Body of pancreas (tissue), 4 donors: ENCODE measurements at regions not wholly inside any gene's neighbourhood (a gene's known extent, or its start where the extent isn't known, plus 50 kb on each side); places are given as distances from the start of the nearest gene placed in this dataset.

Experiments
- ATAC-seq: fragments of 150-250 bp; one replicate; pipeline ENCODE4 v1.9.1; 2016
- DNase-seq, 4 donors: peaks; one replicate each; pipeline ENCODE4 v3.0.0-alpha.2; 2019
- H3K27ac ChIP-seq, 4 donors: fragments of 200-600 bp; sonication (generic); 1 replicate in 3 of 4; 2 replicates in 1 of 4; pipeline versions ENCODE4 v1.5.1 to v1.6.1; 2016 to 2019; ENCODE audit warnings: mild to moderate bottlenecking in 1 of 4, mixed read lengths in 1 of 4, moderate library complexity in 1 of 4
- H3K27me3 ChIP-seq, 2 donors: fragments of 200-600 bp; sonication (generic); one replicate each; pipeline ENCODE4 v1.6.0; 2016; ENCODE audit warnings: mild to moderate bottlenecking in 1 of 2
- H3K36me3 ChIP-seq, 2 donors: fragments of 200-600 bp; sonication (generic); replicated peaks in 1 of 2; 2 replicates each; pipeline ENCODE4 v1.5.1; 2016; ENCODE audit warnings: low read depth in 2 of 2; ENCODE audit not compliant: insufficient read depth in 1 of 2
- H3K4me1 ChIP-seq: fragments of 200-600 bp; sonication (generic); one replicate; pipeline ENCODE4 v1.6.0; 2016
- H3K4me3 ChIP-seq, 2 donors: fragments of 200-600 bp; sonication (generic); 1 replicate in 1 of 2; 2 replicates in 1 of 2; pipeline ENCODE4 v1.5.1; 2016 to 2019
- H3K9me3 ChIP-seq, 3 donors: fragments of 200-600 bp; sonication (generic); 1 replicate in 2 of 3; 2 replicates in 1 of 3; pipeline ENCODE4 v1.5.1; 2016
- POLR2A ChIP-seq, 3 donors: fragments of 450-650 bp; IDR thresholded peaks; one replicate each; pipeline ENCODE4 v1.6.1; 2016; ENCODE audit warnings: antibody characterized with exemption in 3 of 3, mild to moderate bottlenecking in 2 of 3
- WGBS, 2 donors: methylation state at CpG; one replicate each; pipeline ENCODE4 v1.1.5; 2017; 5-methylcytosine and 5-hydroxymethylcytosine counted together
- intact Hi-C: fragments of 100-400 bp; cut with DNase I; formaldehyde crosslinking; loops from one replicate; pipeline ENCODE4 v1.15.1; 2023
- TF ChIP-seq, protein P1 (sequence below), 7 experiments: fragments of 450-650 bp in 4 of 7; fragments of 200-600 bp in 3 of 7; sonication (generic) in 3 of 7; IDR thresholded peaks; one replicate each; pipeline ENCODE4 v1.5.1; 2016 to 2019; ENCODE audit warnings: antibody characterized with exemption in 7 of 7

DNA sequence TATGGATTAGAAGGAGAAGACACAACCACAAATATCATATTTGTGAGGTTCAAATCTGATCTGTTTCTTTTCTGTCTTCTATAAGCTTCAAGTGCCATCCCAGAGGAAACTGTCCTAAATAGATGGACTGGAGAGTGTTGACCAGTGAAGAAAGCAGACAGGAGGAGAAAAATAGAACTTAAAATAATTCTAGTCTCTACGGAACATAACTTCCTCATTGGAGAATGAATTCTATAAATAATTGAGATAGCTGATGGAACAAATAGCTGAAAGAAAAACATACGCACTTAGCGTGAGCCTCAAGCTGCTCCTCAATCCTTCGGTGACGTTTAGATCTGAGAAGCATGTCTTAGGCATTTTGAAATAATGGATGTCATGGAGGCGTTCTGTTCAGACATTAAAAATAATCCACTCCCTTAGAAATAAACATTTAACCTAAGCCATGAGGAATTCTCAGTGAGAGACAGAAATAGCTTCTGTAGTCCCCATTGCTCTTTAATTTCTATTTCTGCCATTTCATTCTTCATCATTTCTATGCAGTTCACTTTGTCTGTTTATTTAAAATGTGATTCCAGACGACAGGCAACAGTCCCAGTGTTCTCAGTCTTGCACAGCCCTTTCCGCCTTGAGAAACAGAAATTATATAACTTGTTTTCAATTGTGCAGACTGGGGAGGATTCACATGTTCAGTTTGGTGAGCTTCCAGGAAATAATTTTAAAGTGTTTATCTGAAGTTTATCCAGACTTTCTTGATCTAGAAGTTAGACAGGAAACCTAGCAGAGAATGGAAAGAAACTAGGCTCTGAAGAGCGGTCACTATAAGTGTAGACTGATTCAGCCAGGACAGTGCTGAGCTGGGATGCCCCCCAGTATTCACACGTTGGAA is 97.3 kb downstream of the NR1D2 start:
- no peaks in the 10 kb centered on the region for H3K36me3 ChIP-seq
- DNase-seq, result no peak
- H3K9me3 ChIP-seq, result no peaks in the 10 kb centered on the region
- no peaks in the 10 kb centered on the region for H3K4me1 ChIP-seq
- no peak overlapping the region for H3K4me3 ChIP-seq
- H3K27ac ChIP-seq, result no peak overlapping the region
- TF ChIP-seq, protein P1, sequence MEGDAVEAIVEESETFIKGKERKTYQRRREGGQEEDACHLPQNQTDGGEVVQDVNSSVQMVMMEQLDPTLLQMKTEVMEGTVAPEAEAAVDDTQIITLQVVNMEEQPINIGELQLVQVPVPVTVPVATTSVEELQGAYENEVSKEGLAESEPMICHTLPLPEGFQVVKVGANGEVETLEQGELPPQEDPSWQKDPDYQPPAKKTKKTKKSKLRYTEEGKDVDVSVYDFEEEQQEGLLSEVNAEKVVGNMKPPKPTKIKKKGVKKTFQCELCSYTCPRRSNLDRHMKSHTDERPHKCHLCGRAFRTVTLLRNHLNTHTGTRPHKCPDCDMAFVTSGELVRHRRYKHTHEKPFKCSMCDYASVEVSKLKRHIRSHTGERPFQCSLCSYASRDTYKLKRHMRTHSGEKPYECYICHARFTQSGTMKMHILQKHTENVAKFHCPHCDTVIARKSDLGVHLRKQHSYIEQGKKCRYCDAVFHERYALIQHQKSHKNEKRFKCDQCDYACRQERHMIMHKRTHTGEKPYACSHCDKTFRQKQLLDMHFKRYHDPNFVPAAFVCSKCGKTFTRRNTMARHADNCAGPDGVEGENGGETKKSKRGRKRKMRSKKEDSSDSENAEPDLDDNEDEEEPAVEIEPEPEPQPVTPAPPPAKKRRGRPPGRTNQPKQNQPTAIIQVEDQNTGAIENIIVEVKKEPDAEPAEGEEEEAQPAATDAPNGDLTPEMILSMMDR (IDR thresholded peaks at IDR 0.05), result no peak
- TF ChIP-seq POLR2A (IDR thresholded peaks at IDR 0.05), result no peak
- no peak for ATAC-seq
- 63 to 68% methylated on average over 10 of the region's 10 CpGs for WGBS, 2 donors
- H3K27me3 ChIP-seq, result no peaks in the 10 kb centered on the region
- intact Hi-C loops, result no loop called here

DNA sequence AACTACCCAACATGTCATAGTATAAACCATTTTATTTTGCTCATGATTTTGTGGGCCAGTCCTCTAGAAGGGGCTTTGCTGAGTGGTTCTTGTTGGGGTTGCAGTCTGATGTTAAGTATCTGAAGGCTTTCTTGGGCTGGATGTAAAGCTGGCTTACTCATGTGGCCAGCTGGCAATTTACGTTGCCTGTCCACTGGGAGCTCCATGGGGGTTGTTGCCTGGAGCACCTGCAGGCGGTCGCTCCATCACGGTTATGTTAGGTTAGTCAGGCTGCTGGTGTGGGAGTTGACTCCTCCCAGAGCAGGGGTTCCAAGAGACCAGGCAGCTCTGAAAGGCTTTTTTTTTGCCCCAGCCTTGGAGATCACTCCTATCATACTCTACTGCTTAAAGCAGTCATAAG is 98.1 kb downstream of the NR1D2 start:
- H3K4me1 ChIP-seq, result no peaks in the 10 kb centered on the region
- H3K27me3 ChIP-seq, result no peaks in the 10 kb centered on the region
- H3K36me3 ChIP-seq, result no peaks in the 10 kb centered on the region
- DNase-seq (no peak), ATAC-seq (no peak)
- intact Hi-C loops, result no loop called here
- H3K4me3 ChIP-seq, result no peak overlapping the region
- TF ChIP-seq, protein P1 (IDR thresholded peaks at IDR 0.05), result no peak
- no peak for TF ChIP-seq POLR2A (IDR thresholded peaks at IDR 0.05)
- H3K9me3 ChIP-seq, result no peaks in the 10 kb centered on the region
- WGBS, 2 donors, result 77 to 82% methylated on average over 4 of the region's 4 CpGs
- no peak overlapping the region for H3K27ac ChIP-seq

DNA sequence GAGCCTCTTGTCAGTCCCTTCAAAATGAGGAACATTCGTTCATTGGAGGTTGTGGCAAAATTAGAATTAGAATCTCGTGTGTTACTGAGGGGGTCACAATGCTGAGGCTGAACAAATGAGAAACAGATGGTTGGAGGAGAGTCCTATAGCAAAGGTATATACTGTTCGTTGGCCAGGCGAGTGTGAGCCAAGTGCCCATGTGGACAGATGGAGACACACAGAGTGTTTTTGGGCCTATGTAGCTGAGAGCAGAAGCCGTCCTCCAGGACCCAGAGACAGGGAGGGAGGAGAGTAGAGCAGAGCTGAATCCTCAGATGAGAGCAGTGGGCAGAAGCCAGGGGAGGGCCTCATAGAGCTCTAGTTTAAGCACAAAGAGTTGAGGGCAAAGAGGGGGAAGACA is 98.9 kb downstream of the NR1D2 start:
- no peak overlapping the region for H3K4me3 ChIP-seq
- ATAC-seq (no peak), DNase-seq (no peak)
- no peak overlapping the region for H3K27ac ChIP-seq
- H3K27me3 ChIP-seq, result no peaks in the 10 kb centered on the region
- no peaks in the 10 kb centered on the region for H3K4me1 ChIP-seq
- H3K9me3 ChIP-seq, result no peaks in the 10 kb centered on the region
- intact Hi-C loops, result no loop called here
- WGBS, 2 donors, result 87 to 92% methylated on average over 5 of the region's 5 CpGs
- H3K36me3 ChIP-seq, result no peaks in the 10 kb centered on the region
- TF ChIP-seq, protein P1 (IDR thresholded peaks at IDR 0.05), result no peak
- no peak for TF ChIP-seq POLR2A (IDR thresholded peaks at IDR 0.05)

DNA sequence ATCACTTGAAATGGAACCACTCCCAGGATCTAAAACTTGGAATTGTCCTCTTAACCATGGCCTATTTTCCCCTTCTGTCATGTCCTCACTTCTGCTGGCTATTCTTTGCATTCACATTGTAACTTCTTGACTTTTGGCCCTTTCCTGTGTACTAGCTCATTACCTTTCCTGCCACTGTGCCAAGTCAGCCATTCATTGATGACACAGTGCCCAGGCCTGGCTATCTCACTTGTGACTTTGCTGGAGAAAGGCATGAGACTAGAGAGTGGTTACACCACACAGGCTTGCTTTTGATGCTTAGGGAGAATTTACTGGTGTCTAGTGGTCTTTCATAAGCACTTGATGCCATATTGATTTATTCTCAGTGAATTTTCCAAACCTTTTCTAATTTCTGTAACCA is 101.1 kb downstream of the NR1D2 start:
- intact Hi-C loops, result no loop called here
- Histone ChIP-seq H3K9me3 (no peaks in the 10 kb centered on the region), H3K27ac (no peak overlapping the region), H3K4me3 (no peak overlapping the region), H3K4me1 (no peaks in the 10 kb centered on the region), H3K27me3 (no peaks in the 10 kb centered on the region), H3K36me3 (no peaks in the 10 kb centered on the region)
- TF ChIP-seq, protein P1 (IDR thresholded peaks at IDR 0.05), result no peak
- TF ChIP-seq POLR2A (IDR thresholded peaks at IDR 0.05), result no peak
- ATAC-seq (no peak), DNase-seq (no peak)

DNA sequence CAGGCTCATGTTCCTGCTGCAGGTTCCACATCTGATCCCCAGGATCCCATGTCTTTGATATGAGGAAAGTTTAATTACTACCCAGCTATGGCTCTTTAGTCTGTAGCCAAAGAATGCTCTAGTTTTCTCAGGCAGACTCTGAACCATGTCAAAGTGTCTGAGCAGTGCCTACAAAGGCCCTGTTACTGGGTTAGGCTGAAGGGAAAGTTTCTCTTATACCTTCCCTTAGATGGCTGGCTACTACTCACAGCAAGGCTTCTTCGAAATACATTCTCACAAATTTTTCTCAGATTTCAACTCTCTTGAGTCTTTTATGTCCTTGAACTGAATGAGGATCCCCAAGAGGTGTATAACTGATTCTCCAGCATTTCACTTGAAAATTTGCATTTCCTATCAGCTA is 102.4 kb downstream of the NR1D2 start:
- DNase-seq, result no peak
- Histone ChIP-seq H3K4me3 (no peak overlapping the region), H3K4me1 (no peaks in the 10 kb centered on the region), H3K27me3 (no peaks in the 10 kb centered on the region), H3K27ac (no peak overlapping the region), H3K9me3 (no peaks in the 10 kb centered on the region), H3K36me3 (no peaks in the 10 kb centered on the region)
- ATAC-seq, result no peak
- WGBS, 2 donors, result 0% methylated on average over 1 of the region's 1 CpG
- intact Hi-C loops, result no loop called here
- TF ChIP-seq, protein P1 (IDR thresholded peaks at IDR 0.05), result no peak
- TF ChIP-seq POLR2A (IDR thresholded peaks at IDR 0.05), result no peak
